Neuronal stem cell (in vitro differentiated cells): ENCODE measurements at regions not wholly inside any gene's neighbourhood (a gene's known extent, or its start where the extent isn't known, plus 50 kb on each side); places are given as distances from the start of the nearest gene placed in this dataset.

ENCODE experiments used
- DNase-seq: peaks from one replicate; pipeline ENCODE4 v3.0.0-alpha.2; 2013; ENCODE audit warnings: low spot score
- H2AFZ ChIP-seq: one replicate; pipeline ENCODE4 v1.6.1; 2013; ENCODE audit warnings: mild to moderate bottlenecking, low read length, inconsistent platforms
- H2AK5ac ChIP-seq: 2 replicates; pipeline ENCODE4 v1.6.1; 2013; ENCODE audit warnings: low read depth, mild to moderate bottlenecking, inconsistent platforms, low read length, moderate library complexity, mixed read lengths
- H2BK120ac ChIP-seq: 2 replicates; pipeline ENCODE4 v1.6.1; 2013; ENCODE audit warnings: low read depth, mild to moderate bottlenecking, inconsistent platforms, low read length, moderate library complexity, mixed read lengths
- H2BK12ac ChIP-seq: one replicate; pipeline ENCODE4 v1.6.1; 2013; ENCODE audit warnings: low read length, inconsistent platforms
- H2BK15ac ChIP-seq: 2 replicates; pipeline ENCODE4 v1.6.1; 2013; ENCODE audit warnings: mild to moderate bottlenecking, low read length, inconsistent platforms, mixed read lengths
- H2BK5ac ChIP-seq: one replicate; pipeline ENCODE4 v1.6.1; 2013; ENCODE audit warnings: inconsistent platforms, mild to moderate bottlenecking, low read length, moderate library complexity
- H3K14ac ChIP-seq: one replicate; pipeline ENCODE4 v1.6.1; 2013; ENCODE audit warnings: low read length, inconsistent platforms
- H3K18ac ChIP-seq: 2 replicates; pipeline ENCODE4 v1.6.1; 2013; ENCODE audit warnings: low read length, inconsistent platforms
- H3K23ac ChIP-seq: 2 replicates; pipeline ENCODE4 v1.6.1; 2013; ENCODE audit warnings: low read depth, mild to moderate bottlenecking, mixed read lengths, low read length, inconsistent platforms; ENCODE audit not compliant: poor library complexity
- H3K27ac ChIP-seq: replicated peaks from 3 replicates; pipeline ENCODE4 v1.5.1; 2013; ENCODE audit warnings: low read length, inconsistent platforms
- H3K27me3 ChIP-seq, 3 experiments: 2 replicates each; pipeline ENCODE4 v1.6.1; 2013; ENCODE audit warnings: low read length in 3 of 3, mild to moderate bottlenecking in 2 of 3, inconsistent platforms in 1 of 3, low read depth in 1 of 3, mixed read lengths in 1 of 3, moderate library complexity in 1 of 3; ENCODE audit not compliant: control insufficient read depth in 3 of 3, insufficient read depth in 3 of 3
- H3K36me3 ChIP-seq, 2 donors: replicated peaks in 1 of 2; 2 replicates each; pipeline ENCODE4 v1.6.1; 2013; ENCODE audit warnings: low read length in 2 of 2; ENCODE audit not compliant: control insufficient read depth in 2 of 2, insufficient read depth in 2 of 2
- H3K4ac ChIP-seq: 2 replicates; pipeline ENCODE4 v1.6.1; 2013; ENCODE audit warnings: inconsistent platforms, mild to moderate bottlenecking, low read length, moderate library complexity
- H3K4me1 ChIP-seq, 2 donors: 1 replicate in 1 of 2; 2 replicates in 1 of 2; pipeline ENCODE4 v1.6.1; 2013; ENCODE audit warnings: low read length in 2 of 2, low read depth in 1 of 2; ENCODE audit not compliant: control insufficient read depth in 2 of 2, insufficient read depth in 1 of 2
- H3K4me2 ChIP-seq: one replicate; pipeline ENCODE4 v1.6.1; 2013; ENCODE audit warnings: mild to moderate bottlenecking, low read length, inconsistent platforms; ENCODE audit not compliant: insufficient read depth, poor library complexity, severe bottlenecking
- H3K4me3 ChIP-seq, 2 donors: 2 replicates each; pipeline ENCODE4 v1.5.1; 2013; ENCODE audit warnings: low read length in 2 of 2, mild to moderate bottlenecking in 2 of 2, inconsistent platforms in 1 of 2, moderate library complexity in 1 of 2
- H3K79me1 ChIP-seq: one replicate; pipeline ENCODE4 v1.6.1; 2013; ENCODE audit warnings: low read depth, mild to moderate bottlenecking, inconsistent platforms, low read length, moderate library complexity
- H3K9ac ChIP-seq: one replicate; pipeline ENCODE4 v1.6.1; 2013; ENCODE audit warnings: mild to moderate bottlenecking, low read depth, low read length, inconsistent platforms; ENCODE audit not compliant: poor library complexity
- H3K9me3 ChIP-seq, 2 donors: replicated peaks in 1 of 2; 2 replicates each; pipeline versions ENCODE3 to v1.6.1; 2013; ENCODE audit warnings: low read length in 2 of 2, mild to moderate bottlenecking in 2 of 2, inconsistent platforms in 1 of 2, low read depth in 1 of 2, mixed read lengths in 1 of 2, moderate library complexity in 1 of 2; ENCODE audit not compliant: control insufficient read depth in 2 of 2, insufficient read depth in 1 of 2
- H4K8ac ChIP-seq: one replicate; pipeline ENCODE4 v1.6.1; 2013; ENCODE audit warnings: low read depth, mild to moderate bottlenecking, inconsistent platforms, low read length, moderate library complexity
- H4K91ac ChIP-seq: one replicate; pipeline ENCODE4 v1.6.1; 2013; ENCODE audit warnings: low read length, low read depth, mild to moderate bottlenecking, inconsistent platforms; ENCODE audit not compliant: poor library complexity
- WGBS, 2 donors: extraction: QIAGEN DNeasy Blood & Tissue Kit; methylation state at CpG; one replicate each; pipeline ENCODE4 v1.1.7; 2013; ENCODE audit warnings: missing lambda C conversion rate in 2 of 2, mixed read lengths in 1 of 2; ENCODE audit not compliant: insufficient read length in 2 of 2, insufficient replicate concordance in 1 of 2; ENCODE audit errors: extremely low coverage in 2 of 2; 5-methylcytosine and 5-hydroxymethylcytosine counted together

- DNase-seq: no peak
Observed at GRCh38 chr5:8634219-8634618, 765.3 kb downstream of the MTRR start.

GRCh38 chr5:8641786-8642505 is 773.0 kb downstream of the MTRR start:
- Histone ChIP-seq H3K79me1 (no peaks in the 10 kb centered on the region), H2AK5ac (no peak overlapping the region), H2BK15ac (no peak overlapping the region), H3K18ac (no peak overlapping the region), H2BK120ac (no peak overlapping the region), H3K9ac (no peak overlapping the region), H3K4me1 (no peaks in the 10 kb centered on the region), H3K36me3 (no peaks in the 10 kb centered on the region), H2BK5ac (no peak overlapping the region), H2AFZ (no peak overlapping the region), H3K4ac (no peak overlapping the region), H4K8ac (no peak overlapping the region), H3K27me3 (no peaks in the 10 kb centered on the region), H4K91ac (no peak overlapping the region), H2BK12ac (no peak overlapping the region), H3K4me3 (no peak overlapping the region), H3K9me3 (peaks cover 0 to 2% of the 10 kb centered on the region in 2 donors), H3K27ac (no peak overlapping the region), H3K4me2 (no peak overlapping the region), H3K23ac (no peak overlapping the region), H3K14ac (no peak overlapping the region)
- WGBS, 2 donors: no CpG with 5 or more reads among the region's 7 CpGs
- DNase-seq: no peak

More at GRCh38 chr5:8634219-8634618, 765.3 kb downstream of the MTRR start:
- Histone ChIP-seq H4K8ac (no peak overlapping the region), H3K79me1 (no peaks in the 10 kb centered on the region), H3K23ac (no peak overlapping the region), H3K9me3 (peaks cover 0 to 2% of the 10 kb centered on the region in 2 donors), H3K18ac (no peak overlapping the region), H2BK120ac (no peak overlapping the region), H3K36me3 (no peaks in the 10 kb centered on the region), H2BK15ac (no peak overlapping the region), H3K4me3 (no peak overlapping the region), H3K27me3 (no peaks in the 10 kb centered on the region), H4K91ac (no peak overlapping the region), H3K9ac (no peak overlapping the region), H3K27ac (no peak overlapping the region), H3K14ac (no peak overlapping the region), H2AFZ (no peak overlapping the region), H2BK12ac (no peak overlapping the region), H3K4me2 (no peak overlapping the region), H3K4ac (no peak overlapping the region), H2AK5ac (no peak overlapping the region), H2BK5ac (no peak overlapping the region), H3K4me1 (no peaks in the 10 kb centered on the region)
- no CpG with 5 or more reads among the region's 2 CpGs for WGBS, 2 donors

GRCh38 chr5:8644377-8644776 is 775.4 kb downstream of the MTRR start:
- Histone ChIP-seq H2AFZ (no peak overlapping the region), H3K4me1 (no peaks in the 10 kb centered on the region), H3K27ac (no peak overlapping the region), H4K8ac (no peak overlapping the region), H3K27me3 (no peaks in the 10 kb centered on the region), H3K4me2 (no peak overlapping the region), H2AK5ac (no peak overlapping the region), H2BK120ac (no peak overlapping the region), H4K91ac (no peak overlapping the region), H3K4ac (no peak overlapping the region), H3K79me1 (no peaks in the 10 kb centered on the region), H2BK5ac (no peak overlapping the region), H3K4me3 (no peak overlapping the region), H3K9ac (no peak overlapping the region), H3K23ac (no peak overlapping the region), H3K14ac (no peak overlapping the region), H2BK15ac (no peak overlapping the region), H3K9me3 (no peaks in the 10 kb centered on the region), H3K36me3 (no peaks in the 10 kb centered on the region), H3K18ac (no peak overlapping the region), H2BK12ac (no peak overlapping the region)
- no peak for DNase-seq
- no CpG with 5 or more reads among the region's 3 CpGs for WGBS, 2 donors

GRCh38 chr5:8647111-8647510 is 778.2 kb downstream of the MTRR start:
- H2BK15ac ChIP-seq: no peak overlapping the region
- no peak overlapping the region for H2AFZ ChIP-seq
- no peak overlapping the region for H3K4me3 ChIP-seq
- no peak overlapping the region for H3K23ac ChIP-seq
- no peak overlapping the region for H3K14ac ChIP-seq
- no peak overlapping the region for H2BK12ac ChIP-seq
- H3K79me1 ChIP-seq: no peaks in the 10 kb centered on the region
- H4K8ac ChIP-seq: no peak overlapping the region
- H3K4me2 ChIP-seq: no peak overlapping the region
- DNase-seq: no peak
- no peak overlapping the region for H4K91ac ChIP-seq
- H3K18ac ChIP-seq: no peak overlapping the region
- H3K27me3 ChIP-seq: no peaks in the 10 kb centered on the region
- no peaks in the 10 kb centered on the region for H3K9me3 ChIP-seq
- H3K4me1 ChIP-seq: no peaks in the 10 kb centered on the region
- H3K9ac ChIP-seq: no peak overlapping the region
- H3K4ac ChIP-seq: no peak overlapping the region
- no peak overlapping the region for H2BK120ac ChIP-seq
- no peaks in the 10 kb centered on the region for H3K36me3 ChIP-seq
- no peak overlapping the region for H2BK5ac ChIP-seq
- H3K27ac ChIP-seq: no peak overlapping the region
- H2AK5ac ChIP-seq: no peak overlapping the region
